Endodermal cell (in vitro differentiated cells): ENCODE measurements at regions not wholly inside any gene's neighbourhood (a gene's known extent, or its start where the extent isn't known, plus 50 kb on each side); places are given as distances from the start of the nearest gene placed in this dataset.
"Not testable (repeated sequence)": the region's sequence is repeated elsewhere in the genome, so short reads cannot be mapped to it uniquely, and the experiment has no call there.

Experiments
- DNase-seq: peaks from one replicate; pipeline ENCODE4 v3.0.0-alpha.2; 2017
- H3K27ac ChIP-seq: 2 replicates; pipeline ENCODE4 v1.5.1; 2013; ENCODE audit warnings: mild to moderate bottlenecking, low read depth, low read length, moderate library complexity
- H3K27me3 ChIP-seq: 2 replicates; pipeline ENCODE4 v1.6.1; 2013; ENCODE audit warnings: mild to moderate bottlenecking, low read length, moderate library complexity; ENCODE audit not compliant: insufficient read depth, control insufficient read depth, poor library complexity, severe bottlenecking
- H3K36me3 ChIP-seq: 2 replicates; pipeline ENCODE4 v1.7.0; 2013; ENCODE audit warnings: mild to moderate bottlenecking, low read length, moderate library complexity; ENCODE audit not compliant: control insufficient read depth, insufficient read depth
- H3K4me1 ChIP-seq: one replicate; pipeline ENCODE4 v1.7.0; 2013; ENCODE audit warnings: low read length; ENCODE audit not compliant: control insufficient read depth, insufficient read depth
- H3K4me3 ChIP-seq: 2 replicates; pipeline ENCODE4 v1.5.1; 2013; ENCODE audit warnings: mild to moderate bottlenecking, low read length, moderate library complexity
- H3K9ac ChIP-seq: 2 replicates; pipeline ENCODE4 v1.6.1; 2013; ENCODE audit warnings: mild to moderate bottlenecking, low read length, moderate library complexity; ENCODE audit not compliant: poor library complexity, severe bottlenecking; ENCODE audit errors: extremely low read depth
- H3K9me3 ChIP-seq: 2 replicates; pipeline ENCODE4 v1.6.1; 2013; ENCODE audit warnings: mild to moderate bottlenecking, low read length, moderate library complexity; ENCODE audit not compliant: control insufficient read depth
- H3K27ac Mint-ChIP-seq: 2 replicates; pipeline ENCODE4 v1.8.0; 2020; ENCODE audit warnings: mixed read lengths
- H3K27me3 Mint-ChIP-seq: 2 replicates; pipeline ENCODE4 v1.8.0; 2021; ENCODE audit warnings: mild to moderate bottlenecking, mixed read lengths; ENCODE audit not compliant: insufficient read depth
- H3K36me3 Mint-ChIP-seq: 2 replicates; pipeline ENCODE4 v1.8.0; 2020; ENCODE audit warnings: low read depth, mixed read lengths
- H3K4me1 Mint-ChIP-seq: 2 replicates; pipeline ENCODE4 v1.8.0; 2020; ENCODE audit warnings: mixed read lengths
- H3K4me3 Mint-ChIP-seq: 2 replicates; pipeline ENCODE4 v1.8.0; 2020; ENCODE audit warnings: mild to moderate bottlenecking, moderate library complexity, mixed read lengths
- H3K9me3 Mint-ChIP-seq: 2 replicates; pipeline ENCODE4 v1.8.0; 2020; ENCODE audit warnings: mild to moderate bottlenecking, mixed read lengths
- CTCF ChIP-seq: fragments of 200-600 bp; sonication (generic); conservative IDR thresholded peaks from 2 replicates; pipeline ENCODE4 v1.5.0; 2021; ENCODE audit warnings: antibody characterized with exemption, mild to moderate bottlenecking
- WGBS, 2 experiments: methylation state at CpG; one replicate each; pipeline versions ENCODE4 v1.1.5 to v1.1.7; 2013; ENCODE audit warnings: missing lambda C conversion rate in 2 of 2, mixed read lengths in 1 of 2; ENCODE audit not compliant: insufficient coverage in 1 of 2, insufficient read length in 1 of 2; 5-methylcytosine and 5-hydroxymethylcytosine counted together

GRCh38 chr17:79557276-79558090 lies 53.4 kb downstream of the RBFOX3 start:
- H3K4me3 Mint-ChIP-seq: no peak overlapping the region
- Histone ChIP-seq H3K27ac (peak overlapping the region; percentile 26), H3K27me3 (no peaks in the 10 kb centered on the region), H3K9ac (no peak overlapping the region), H3K4me3 (no peak overlapping the region), H3K9me3 (no peaks in the 10 kb centered on the region), H3K36me3 (no peaks in the 10 kb centered on the region), H3K4me1 (no peaks in the 10 kb centered on the region)
- peaks cover 10% of the 10 kb centered on the region for H3K9me3 Mint-ChIP-seq
- H3K27ac Mint-ChIP-seq: no peak overlapping the region
- no peak for DNase-seq
- H3K27me3 Mint-ChIP-seq: no peaks in the 10 kb centered on the region
- H3K36me3 Mint-ChIP-seq: no peaks in the 10 kb centered on the region
- H3K4me1 Mint-ChIP-seq: no peaks in the 10 kb centered on the region
- TF ChIP-seq CTCF: no peak
- 91 to 92% methylated on average over 18 to 21 of the region's 22 CpGs for WGBS, 2 experiments

GRCh38 chr17:79556271-79556670 lies 54.6 kb downstream of the RBFOX3 start:
- WGBS, 2 experiments: 82 to 84% methylated on average over 9 of the region's 9 CpGs
- no peak for DNase-seq
- Mint-ChIP-seq H3K27ac (no peak overlapping the region), H3K9me3 (peaks cover 10% of the 10 kb centered on the region), H3K4me1 (no peaks in the 10 kb centered on the region), H3K4me3 (no peak overlapping the region), H3K36me3 (no peaks in the 10 kb centered on the region), H3K27me3 (no peaks in the 10 kb centered on the region)
- no peaks in the 10 kb centered on the region for H3K9me3 ChIP-seq
- H3K36me3 ChIP-seq: no peaks in the 10 kb centered on the region
- H3K4me1 ChIP-seq: no peaks in the 10 kb centered on the region
- no peak for TF ChIP-seq CTCF
- no peak overlapping the region for H3K27ac ChIP-seq
- no peaks in the 10 kb centered on the region for H3K27me3 ChIP-seq
- no peak overlapping the region for H3K9ac ChIP-seq
- no peak overlapping the region for H3K4me3 ChIP-seq

DNA sequence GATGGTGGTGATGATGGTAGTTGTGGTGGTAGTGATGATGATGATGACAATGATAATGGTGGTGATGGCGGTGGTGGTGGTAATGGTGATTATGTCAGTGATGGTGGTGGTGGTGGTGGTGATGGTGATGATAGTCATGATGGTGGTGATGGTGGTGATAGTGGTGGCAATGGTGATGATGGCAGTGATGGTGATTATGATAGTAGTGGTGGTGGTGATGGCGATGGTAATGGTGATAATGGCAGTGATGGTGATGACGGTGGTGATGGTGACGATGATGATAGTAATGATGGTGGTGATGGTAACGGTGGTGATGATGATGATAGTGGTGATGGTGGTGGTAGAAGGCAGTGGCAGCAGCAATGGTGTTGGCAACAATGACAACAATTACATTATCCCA lies 55.3 kb downstream of the RBFOX3 start:
- no peak overlapping the region for H3K27ac Mint-ChIP-seq
- H3K9ac ChIP-seq: no peak overlapping the region
- no peaks in the 10 kb centered on the region for H3K27me3 Mint-ChIP-seq
- H3K4me3 ChIP-seq: no peak overlapping the region
- peaks cover 11% of the 10 kb centered on the region for H3K9me3 Mint-ChIP-seq
- 89 to 94% methylated on average over 3 to 5 of the region's 5 CpGs for WGBS, 2 experiments
- no peaks in the 10 kb centered on the region for H3K27me3 ChIP-seq
- H3K4me1 Mint-ChIP-seq: no peaks in the 10 kb centered on the region
- H3K27ac ChIP-seq: no peak overlapping the region
- no peaks in the 10 kb centered on the region for H3K4me1 ChIP-seq
- no peaks in the 10 kb centered on the region for H3K36me3 Mint-ChIP-seq
- no peak for DNase-seq
- no peak overlapping the region for H3K4me3 Mint-ChIP-seq
- no peak for TF ChIP-seq CTCF
- H3K9me3 ChIP-seq: no peaks in the 10 kb centered on the region
- no peaks in the 10 kb centered on the region for H3K36me3 ChIP-seq

GRCh38 chr17:79554346-79554745 lies 56.5 kb downstream of the RBFOX3 start:
- not testable (repeated sequence) for H3K4me3 ChIP-seq, H3K36me3 ChIP-seq, H3K9ac ChIP-seq, H3K27ac Mint-ChIP-seq, H3K36me3 Mint-ChIP-seq, H3K4me1 ChIP-seq, H3K27ac ChIP-seq, DNase-seq, H3K27me3 Mint-ChIP-seq, H3K27me3 ChIP-seq, H3K4me3 Mint-ChIP-seq, H3K9me3 ChIP-seq, H3K4me1 Mint-ChIP-seq
- peaks cover 11% of the 10 kb centered on the region for H3K9me3 Mint-ChIP-seq
- WGBS, 2 experiments: 81 to 92% methylated on average over 4 to 5 of the region's 5 CpGs
